NCI-H2227 (cell line): ENCODE measurements at regions not wholly inside any gene's neighbourhood (a gene's known extent, or its start where the extent isn't known, plus 50 kb on each side); places are given as distances from the start of the nearest gene placed in this dataset.

ENCODE experiments used
- DNase-seq: peaks from one replicate; lab custom pipeline; 2025; ENCODE audit not compliant: unreplicated experiment; lab: John Stamatoyannopoulos, UW

GRCh38 chr6:134470457-134470975 is 152.6 kb upstream of the SGK1 start:
- no peak for DNase-seq

- no peak for DNase-seq
Measured at GRCh38 chr6:134469702-134470456, 152.0 kb upstream of the SGK1 start.

GRCh38 chr6:134468633-134469032 is 150.7 kb upstream of the SGK1 start:
- DNase-seq = peak; percentile 4

GRCh38 chr6:134467620-134468019 is 149.7 kb upstream of the SGK1 start:
- DNase-seq = no peak

GRCh38 chr6:134466771-134467525 is 149.0 kb upstream of the SGK1 start:
- no peak for DNase-seq

GRCh38 chr6:134464690-134465411 is 146.9 kb upstream of the SGK1 start:
- peak; percentile 68 for DNase-seq

GRCh38 chr6:134458857-134459657 is 141.1 kb upstream of the SGK1 start:
- DNase-seq = no peak

GRCh38 chr6:134457941-134458340 is 140.0 kb upstream of the SGK1 start:
- DNase-seq = no peak

GRCh38 chr6:134456226-134456625 is 138.3 kb upstream of the SGK1 start:
- DNase-seq = no peak

- DNase-seq = no peak
Measured at GRCh38 chr6:134455319-134455718, 137.4 kb upstream of the SGK1 start.

- DNase-seq = no peak
Measured at GRCh38 chr6:134454794-134455193, 136.9 kb upstream of the SGK1 start.

GRCh38 chr6:134453792-134454510 is 136.0 kb upstream of the SGK1 start:
- no peak for DNase-seq

- DNase-seq = no peak
Measured at GRCh38 chr6:134452906-134453305, 135.0 kb upstream of the SGK1 start.

- no peak for DNase-seq
Measured at GRCh38 chr6:134451529-134451928, 133.6 kb upstream of the SGK1 start.

- no peak for DNase-seq
Measured at GRCh38 chr6:134449781-134450180, 131.9 kb upstream of the SGK1 start.

- DNase-seq = no peak
Measured at GRCh38 chr6:134449004-134449403, 131.1 kb upstream of the SGK1 start.

- no peak for DNase-seq
Measured at GRCh38 chr6:134447883-134448387, 130.0 kb upstream of the SGK1 start.

- DNase-seq = no peak
Measured at GRCh38 chr6:134447423-134447822, 129.5 kb upstream of the SGK1 start.

- no peak for DNase-seq
Measured at GRCh38 chr6:134446896-134447295, 129.0 kb upstream of the SGK1 start.
